NCI-H82 treated with DMSO at 0.1 percent for 48 hours (cell line): ENCODE measurements at regions not wholly inside any gene's neighbourhood (a gene's known extent, or its start where the extent isn't known, plus 50 kb on each side); places are given as distances from the start of the nearest gene placed in this dataset.
"Not testable (repeated sequence)": the region's sequence is repeated elsewhere in the genome, so short reads cannot be mapped to it uniquely, and the experiment has no call there.

Experiments used
- DNase-seq: peaks from one replicate; lab custom pipeline; 2025; ENCODE audit not compliant: unreplicated experiment; lab: John Stamatoyannopoulos, UW

DNA sequence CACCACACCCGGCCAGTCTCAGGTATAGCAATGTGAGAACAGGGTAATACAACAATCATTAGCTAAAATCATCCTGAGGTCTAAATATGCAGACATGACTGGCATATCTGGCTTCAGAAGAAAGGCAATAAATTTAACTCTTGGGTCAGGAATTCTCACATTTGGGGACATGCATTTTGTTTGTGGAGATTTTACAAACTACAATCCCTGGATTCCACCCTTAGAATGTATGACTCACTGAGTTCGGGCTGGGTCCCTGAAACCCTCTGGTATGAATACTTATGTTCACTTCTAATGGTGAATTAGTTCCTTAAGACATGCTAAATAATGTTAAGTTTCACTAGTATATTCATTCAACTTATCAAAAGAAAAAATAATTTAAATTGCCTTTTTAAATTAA, 98.9 kb upstream of the HMGA2 start:
- DNase-seq, result no peak

DNA sequence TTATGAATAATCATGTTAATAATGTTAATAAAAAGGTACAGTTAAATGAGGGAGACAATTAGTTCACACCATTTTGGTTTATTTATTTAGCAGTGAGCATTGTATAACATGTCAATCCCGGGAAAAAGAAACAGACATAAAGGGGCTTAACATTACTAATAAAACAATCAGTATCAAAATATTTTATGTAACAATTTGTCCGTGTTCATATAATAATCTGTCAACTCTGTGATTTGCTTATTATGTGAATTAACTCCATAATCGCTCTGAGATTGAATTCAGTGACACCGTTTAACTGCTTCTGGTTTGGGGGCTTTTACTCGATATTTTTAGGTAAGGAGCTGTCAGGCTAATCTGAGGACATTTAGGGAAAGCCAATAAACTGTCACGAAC, 95.8 kb upstream of the HMGA2 start:
- DNase-seq, result no peak

DNA sequence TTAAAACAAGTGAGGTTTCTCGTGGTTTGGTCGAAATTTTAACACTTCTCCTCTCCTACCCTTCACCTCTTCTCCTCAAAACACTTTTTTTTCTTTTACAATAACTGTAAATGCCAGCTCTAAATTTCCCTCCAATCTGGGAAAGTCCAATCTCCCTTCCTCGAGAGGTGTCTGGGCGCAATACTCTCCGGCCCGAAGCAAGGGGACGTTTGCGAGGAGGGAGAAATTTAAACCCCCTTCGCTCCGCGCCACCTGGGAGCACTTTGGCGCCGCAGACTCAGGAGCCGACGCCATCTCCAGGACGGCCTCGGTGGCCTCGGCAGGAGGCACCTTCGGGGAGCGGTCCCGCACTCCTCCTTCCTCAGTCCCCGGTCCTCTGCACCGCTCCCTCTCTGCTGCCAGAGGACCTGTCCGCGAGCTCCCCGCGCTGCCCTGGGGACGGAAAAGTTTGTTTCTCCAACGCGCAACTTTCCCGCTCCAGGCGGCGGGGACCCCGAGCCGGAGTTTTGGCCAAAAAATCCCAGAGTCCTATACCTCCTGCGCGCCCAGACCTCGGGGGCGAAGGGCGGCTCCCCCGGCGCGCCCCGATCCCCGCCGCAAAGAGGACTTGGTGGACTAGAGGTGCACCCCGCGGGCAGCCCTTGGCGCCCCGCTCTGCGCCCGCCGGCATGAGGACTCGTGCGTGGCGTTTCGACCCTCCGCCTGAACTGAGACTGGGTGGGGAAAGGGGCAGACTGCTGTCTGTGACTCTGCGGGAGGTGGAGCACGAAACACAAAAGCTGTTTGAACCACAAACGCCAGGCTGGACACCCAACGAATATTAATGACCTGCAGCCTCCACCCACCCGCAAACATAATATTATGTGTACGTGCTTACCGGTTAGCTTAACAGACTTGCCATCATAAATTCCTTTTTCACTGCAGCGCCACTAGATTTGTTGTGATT, 95.2 kb upstream of the HMGA2 start:
- DNase-seq, result no peak

DNA sequence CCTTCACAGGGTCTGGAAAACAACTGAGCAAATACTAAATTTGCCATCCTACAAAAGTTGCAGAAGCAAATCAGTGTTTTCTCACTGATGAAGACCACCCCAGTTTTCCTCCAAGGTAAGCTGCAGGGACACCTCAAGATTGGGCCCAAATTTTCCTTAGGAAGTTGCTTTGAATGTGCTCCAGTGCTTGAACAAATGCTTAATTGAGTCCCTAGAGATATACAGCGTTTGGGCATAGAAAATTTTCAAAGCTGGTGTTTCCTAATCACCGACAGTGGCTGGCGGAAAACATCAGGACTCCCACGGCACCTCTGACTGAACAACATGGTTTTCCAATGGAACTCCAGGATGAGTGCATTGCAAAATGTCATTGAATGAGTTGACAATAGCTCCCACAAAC, 92.5 kb upstream of the HMGA2 start:
- no peak for DNase-seq

DNA sequence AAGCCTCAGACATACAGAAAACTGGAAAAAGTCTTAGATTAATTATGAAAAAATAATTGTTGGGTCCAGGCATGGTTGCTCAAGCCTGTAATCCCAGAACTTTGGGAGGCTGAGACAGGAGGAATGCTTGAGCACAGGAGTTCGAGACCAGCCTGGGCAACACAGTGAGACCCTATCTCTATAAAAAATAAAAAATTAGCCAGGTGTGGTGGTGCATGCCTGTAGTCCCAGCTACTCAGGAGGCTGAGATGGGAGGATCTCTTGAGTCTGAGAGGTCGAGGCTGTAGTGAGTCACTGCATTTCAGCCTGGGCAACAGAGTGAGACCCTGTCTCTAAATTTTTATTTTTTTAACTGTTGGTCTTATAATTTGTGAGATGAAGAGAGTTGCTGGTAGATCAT, 90.6 kb upstream of the HMGA2 start:
- DNase-seq, result not testable (repeated sequence)

DNA sequence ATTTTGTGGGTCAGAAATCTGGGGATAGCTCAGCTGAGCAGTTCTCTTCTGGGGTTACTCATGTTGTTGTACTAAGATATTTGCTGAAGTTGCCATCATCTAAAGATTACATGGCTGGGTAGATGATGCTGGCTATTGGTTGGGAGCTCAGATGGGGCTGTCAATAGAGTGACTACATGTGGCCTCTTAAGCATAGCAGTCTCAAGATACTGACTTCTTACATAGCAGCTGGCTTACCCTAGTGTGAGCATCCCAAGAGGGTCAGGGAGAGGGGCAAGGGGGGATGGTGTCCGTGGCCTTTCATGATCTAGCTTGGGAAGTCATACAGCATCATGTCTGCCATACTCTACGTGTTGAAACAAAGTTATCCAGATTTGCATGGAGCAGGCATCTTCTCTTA, 90.1 kb upstream of the HMGA2 start:
- no peak for DNase-seq

DNA sequence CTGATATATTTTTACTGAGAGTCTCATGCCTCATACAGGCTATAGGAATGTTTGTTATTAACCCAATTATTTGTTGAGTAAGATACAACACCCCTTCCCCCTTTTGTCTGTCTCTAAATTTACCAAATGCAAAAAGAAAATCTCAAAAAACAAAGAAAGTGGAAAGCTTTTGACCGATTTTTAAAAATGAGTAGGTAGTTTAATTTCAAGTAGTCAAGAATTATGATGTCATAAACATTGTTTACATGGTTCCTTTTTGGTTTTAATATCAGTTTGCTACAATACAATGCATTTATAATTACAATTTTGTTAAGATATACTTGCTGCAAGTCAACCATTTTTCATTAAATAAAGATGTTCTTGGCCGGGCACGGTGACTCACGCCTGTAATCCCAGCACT, 84.7 kb upstream of the HMGA2 start:
- DNase-seq, result no peak

DNA sequence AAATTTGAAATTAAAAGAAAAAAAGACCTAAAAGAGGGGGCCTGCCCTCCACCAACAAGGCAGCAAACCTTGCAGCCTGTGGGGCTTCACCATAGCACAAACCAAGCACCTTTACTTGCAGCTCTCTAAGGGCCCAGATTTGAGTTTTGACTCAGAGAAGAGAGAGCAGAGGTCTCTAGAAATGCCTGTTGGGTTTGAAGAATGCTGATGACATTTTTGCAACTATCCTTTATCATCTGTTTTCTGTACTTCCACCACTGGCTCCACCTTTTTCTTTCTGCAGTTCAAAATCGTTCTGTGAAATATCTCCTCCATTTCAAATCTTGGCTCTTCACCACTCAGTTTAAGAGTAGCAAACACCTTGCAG, 83.8 kb upstream of the HMGA2 start:
- no peak for DNase-seq

DNA sequence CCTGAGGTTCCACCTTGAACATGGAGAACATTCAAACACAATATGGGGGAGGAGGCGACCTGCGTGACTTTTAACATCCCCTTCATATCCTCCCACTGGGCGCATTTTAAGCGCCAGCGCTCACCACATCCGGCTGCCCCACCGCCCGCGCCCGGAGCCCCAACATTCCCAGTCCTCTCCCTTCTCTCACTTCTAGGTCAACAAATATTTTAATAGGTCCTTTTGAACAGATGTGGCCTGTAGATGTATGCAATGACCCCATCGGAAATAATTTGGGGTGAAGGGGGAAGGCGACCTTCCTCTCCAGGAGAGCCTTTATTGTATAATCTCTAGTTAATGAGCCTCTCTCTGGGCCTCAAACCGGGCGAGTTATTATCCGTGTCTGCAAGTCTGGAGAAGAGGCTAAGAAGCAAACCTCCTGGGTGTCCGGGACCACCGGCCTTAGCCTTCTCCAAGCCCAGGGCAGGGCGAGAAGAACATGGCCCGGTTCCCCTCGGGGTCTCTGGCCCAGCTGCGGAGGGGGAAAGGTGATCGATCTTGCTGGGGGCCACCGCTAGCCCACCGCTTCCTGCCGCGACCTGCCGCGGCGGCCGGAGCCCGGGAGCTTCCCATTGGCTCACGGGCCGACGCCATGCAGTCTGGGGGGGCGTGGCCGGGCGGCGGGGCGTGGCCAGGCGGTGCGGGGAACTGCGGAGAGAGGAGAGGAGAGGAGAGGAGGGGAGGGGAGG, 83.2 kb upstream of the HMGA2 start:
- peak; percentile 56 for DNase-seq

DNA sequence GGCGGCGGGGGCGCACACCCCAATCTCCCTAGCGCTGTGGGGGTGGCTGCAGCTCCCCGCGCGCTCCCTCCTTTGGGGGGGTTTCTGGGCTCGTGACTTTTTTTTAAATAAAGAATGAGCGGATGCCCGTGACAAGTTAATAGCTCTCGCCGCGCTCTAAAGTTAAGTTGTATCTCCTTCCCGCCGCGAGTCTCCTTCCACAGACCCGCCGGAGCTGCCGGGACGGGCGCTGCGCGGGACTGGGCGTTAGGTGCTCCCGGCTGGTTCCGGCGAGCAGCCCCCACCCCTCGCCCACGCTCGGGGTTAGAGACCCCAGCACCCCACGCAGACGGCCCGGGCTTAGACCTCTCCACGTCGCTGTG, 82.6 kb upstream of the HMGA2 start:
- no peak for DNase-seq

DNA sequence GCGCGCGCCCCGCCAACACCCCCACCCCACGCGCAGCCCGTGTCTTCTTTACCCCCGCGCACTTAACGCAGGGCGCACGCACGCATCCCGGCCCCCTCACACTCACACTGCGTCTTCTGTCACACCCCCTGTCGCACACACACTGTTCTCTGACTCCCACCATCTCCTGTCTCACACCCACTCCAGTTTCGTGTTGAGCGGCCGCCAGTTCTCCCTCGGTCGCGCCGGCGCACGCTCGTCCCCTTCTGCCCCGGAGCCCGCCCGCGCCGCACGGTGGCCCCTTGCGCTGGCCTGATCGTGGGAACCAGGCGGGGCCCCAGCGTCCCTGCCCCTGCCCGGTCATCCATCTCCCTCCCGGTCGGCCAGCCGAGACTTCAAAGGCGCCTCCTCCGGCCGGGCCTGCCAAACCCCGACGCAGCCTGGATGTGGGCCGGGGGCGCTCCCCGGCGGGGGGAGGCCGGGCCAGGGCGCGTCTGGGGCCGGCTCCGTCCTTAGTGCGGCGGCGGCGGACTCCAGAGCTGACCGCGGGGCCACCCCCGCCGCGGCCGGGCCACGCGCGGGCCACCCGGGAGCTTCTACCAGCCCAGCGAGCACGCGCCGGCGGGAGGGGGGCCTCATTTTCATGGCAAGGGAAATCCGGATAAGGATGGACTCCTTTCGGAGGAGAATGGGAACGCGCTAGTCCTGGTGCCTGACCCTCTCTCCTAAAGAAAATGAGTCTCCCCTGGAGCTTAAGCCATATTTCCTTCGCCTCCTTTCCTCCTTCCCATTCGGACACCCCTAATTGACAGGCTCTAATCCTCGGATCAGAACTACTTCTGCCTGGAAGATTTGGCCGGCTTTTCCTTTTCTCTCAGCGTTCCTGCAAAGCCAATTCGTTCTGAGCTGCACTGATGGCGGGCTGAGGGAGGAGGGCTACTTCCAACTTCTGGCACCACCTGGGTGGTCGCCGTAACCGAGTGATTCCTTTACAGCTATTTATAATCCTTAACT, 82.0 kb upstream of the HMGA2 start:
- DNase-seq, result peak; percentile 67

DNA sequence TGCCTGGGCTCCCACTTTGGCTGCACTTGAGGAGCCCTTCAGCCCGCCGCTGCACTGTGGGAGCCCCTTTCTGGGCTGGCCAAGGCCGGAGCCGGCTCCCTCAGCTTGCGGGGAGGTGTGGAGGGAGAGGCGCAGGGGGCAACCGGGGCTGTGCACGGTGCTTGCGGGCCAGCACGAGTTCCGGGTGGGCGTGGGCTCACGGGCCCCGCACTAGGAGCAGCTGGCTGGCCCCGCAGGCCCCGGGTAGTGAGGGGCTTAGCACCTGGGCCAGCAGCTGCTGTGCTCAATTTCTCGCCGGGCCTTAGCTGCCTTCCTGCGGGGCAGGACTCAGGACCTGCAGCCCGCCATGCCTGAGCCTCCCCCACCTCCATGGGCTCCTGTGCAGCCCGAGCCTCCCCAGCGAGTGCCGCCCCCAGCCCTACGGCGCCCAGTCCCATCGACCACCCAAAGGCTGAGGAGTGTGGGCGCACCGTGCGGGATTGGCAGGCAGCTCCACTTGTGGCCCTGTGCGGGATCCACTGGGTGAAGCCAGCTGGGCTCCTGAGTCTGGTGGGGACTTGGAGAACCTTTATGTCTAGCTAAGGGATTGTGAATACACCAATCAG, 79.9 kb upstream of the HMGA2 start:
- DNase-seq, result not testable (repeated sequence)

DNA sequence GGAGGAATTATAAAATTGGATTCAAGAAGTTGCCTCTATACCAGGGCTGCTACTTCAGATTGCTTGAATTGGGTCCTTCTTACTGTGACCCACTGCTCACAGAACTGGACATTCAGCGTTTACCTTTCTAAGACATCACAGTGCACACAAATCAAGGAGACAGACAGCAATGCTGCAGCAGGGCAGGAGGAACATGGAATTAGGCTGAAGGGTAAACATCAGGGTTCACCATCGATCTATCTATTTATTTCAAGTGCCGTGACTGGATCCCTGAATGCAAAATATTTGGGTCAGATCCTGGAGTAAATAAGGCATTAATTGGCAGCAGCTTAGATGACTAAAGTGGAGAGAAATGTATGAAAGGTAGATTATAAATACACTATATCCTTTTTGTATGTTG, 76.9 kb upstream of the HMGA2 start:
- no peak for DNase-seq

DNA sequence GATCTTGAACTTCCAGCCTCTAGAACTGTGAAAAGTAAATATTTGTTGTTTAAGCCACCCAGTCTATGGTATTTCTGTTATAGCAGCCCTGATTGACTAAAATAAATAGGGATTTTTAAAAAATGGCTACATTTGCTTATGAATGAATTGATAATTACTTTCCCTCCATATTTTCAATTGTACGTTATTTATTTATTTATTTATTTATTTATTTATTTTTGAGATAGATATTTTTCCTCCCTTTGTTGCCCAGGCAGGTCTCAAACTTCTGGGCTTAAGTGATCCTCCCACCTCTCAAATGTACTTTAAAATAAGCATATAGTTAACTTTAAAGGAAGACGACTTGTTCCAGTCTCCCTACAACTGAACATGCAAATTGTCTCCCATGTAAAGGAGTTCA, 76.0 kb upstream of the HMGA2 start:
- no peak for DNase-seq

DNA sequence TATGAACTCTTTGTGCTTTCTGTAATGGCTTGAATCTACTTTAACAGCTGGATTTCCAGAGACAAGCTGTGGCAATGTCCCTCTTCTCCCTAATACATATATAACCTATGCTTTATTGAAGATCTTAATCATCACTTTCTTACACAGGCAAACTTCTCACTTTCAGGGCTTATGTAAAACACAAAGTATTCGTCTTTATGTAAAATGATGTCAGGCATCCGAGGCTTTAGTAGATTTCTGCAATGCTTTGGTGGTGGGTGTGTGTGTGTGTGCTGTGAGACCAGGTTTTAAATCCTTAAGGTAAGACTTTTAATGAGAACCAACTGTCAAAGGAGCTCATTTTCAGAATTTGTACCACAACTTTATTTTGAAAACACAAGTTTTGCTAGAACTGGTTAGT, 70.0 kb upstream of the HMGA2 start:
- no peak for DNase-seq

DNA sequence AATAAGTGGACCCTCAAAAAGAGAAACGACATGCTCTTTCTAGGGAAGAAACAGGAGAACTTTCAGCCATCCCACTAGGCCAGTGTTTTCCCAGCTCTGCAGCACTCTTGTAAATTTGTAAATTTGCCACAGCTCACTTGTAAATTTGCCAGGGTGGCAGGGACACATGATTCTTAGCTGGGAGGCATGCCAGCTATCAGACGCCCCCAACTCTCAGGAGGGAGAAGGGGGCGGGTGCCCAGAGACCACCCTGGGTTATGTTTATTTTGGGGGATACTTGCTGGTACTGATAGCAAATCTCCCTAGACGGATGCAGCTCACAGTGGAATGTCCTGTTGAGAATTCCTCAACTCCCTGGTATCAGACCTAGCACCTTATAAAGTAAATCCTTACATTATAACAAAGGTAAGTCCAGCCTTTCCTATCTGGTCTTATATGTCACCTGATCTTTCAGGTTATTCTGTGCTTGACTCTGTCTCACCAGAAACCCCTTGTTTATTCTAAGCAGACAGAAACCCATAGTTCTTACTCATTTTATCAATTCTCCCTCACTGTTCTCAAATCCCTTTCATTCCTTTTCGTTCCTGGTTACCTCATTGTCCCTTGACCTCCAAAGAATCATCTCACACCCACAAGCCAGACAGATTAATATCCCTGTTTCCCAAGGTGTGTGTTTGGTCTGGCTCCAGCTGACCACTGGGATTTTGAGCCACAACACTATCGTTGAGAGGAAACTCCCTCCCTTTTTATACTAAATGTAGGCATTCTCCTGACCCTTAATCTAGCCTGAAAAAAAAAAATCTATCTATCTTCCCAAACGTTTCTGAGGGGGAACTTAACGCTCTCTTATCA, 69.3 kb upstream of the HMGA2 start:
- DNase-seq, result no peak

DNA sequence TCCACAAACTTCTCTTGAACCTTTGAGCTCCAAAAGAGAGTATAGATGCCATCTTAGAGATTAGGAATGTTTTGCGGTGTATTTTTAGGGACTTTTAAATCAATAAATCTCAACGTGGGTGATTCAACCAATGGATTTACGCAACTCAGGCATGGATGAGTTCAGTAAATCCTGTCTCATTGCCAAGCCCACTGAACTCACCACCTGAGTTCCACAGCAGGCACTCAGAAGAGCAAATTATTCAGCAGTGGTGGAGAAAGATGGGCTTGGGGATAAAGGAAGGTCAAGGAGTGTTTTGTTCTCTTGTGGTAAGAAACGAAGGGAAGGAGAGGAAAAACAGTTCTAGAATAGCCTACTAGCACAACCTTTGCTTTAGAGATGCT, 68.7 kb upstream of the HMGA2 start:
- no peak for DNase-seq

DNA sequence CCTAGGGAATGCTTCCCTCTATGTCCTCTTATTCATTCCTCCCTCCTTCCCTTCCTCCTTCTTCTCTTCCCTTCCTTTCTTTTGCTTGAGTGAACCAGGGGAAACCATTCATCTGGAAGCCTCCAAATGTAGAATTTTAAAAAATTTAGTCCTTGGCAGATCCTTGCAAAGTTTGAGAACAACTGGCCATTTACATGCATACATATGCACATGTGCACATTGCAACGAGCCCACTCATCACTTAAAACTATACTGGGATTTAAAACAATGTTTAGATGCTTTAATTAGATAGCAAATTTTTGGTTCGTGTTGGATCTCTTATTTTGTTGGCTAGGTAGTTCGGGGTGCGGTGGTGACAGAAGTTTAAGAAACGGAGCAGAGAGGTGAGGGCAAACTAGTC, 68.0 kb upstream of the HMGA2 start:
- DNase-seq, result no peak

DNA sequence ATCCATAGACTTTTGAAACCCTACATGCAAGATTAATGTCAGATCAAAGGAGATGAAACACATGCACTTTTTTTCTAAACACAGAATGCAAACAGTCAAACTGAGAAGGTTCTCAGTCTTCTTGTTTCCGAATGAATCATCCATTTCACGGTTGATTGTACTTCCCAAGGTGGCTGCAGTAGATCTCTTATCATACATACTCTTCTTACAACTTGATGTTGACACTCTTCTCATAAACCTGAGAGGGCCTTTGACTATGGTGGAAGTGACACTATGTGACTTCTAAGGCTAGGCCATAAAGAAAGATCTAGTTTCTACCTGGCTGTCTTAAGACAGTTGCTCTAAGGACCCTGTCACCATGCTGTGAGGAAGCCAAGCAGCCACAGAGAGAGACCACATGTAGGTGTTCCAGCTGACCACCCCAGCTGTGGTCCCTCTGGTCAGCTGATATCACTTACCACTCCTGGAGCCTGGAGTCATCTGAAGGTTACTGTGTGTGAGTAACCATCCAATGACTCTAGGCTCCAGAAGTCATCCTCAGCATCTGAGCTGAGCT, 67.2 kb upstream of the HMGA2 start:
- DNase-seq, result no peak

DNA sequence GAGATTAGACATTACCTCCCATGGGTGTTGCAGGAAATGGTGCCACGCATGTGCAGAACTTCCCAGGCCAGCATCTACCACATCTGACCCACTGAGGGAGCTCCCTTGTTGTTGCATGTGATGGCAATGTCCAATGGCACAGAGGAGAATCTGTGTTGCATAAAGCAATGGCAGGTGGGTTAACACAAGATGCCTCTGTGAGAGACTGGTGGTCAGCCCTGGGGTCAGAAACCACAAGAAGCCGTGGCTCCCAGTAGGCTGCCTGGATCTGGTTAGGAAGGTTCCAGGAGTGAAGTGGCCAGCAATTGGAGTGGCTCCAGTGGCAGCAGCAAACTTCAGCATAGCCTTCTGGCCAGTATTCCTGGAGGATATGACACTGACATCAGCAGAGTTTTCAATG, 65.9 kb upstream of the HMGA2 start:
- no peak for DNase-seq
